ENCODE measurements at regions not wholly inside any gene's neighbourhood (a gene's known extent, or its start where the extent isn't known, plus 50 kb on each side); places are given as distances from the start of the nearest gene placed in this dataset.

- TF ChIP-seq POLR2A (IDR thresholded peaks at IDR 0.05) (no peak), CTCF (IDR thresholded peaks at IDR 0.05 in 8 of 11, conservative IDR thresholded peaks at IDR 0.05 in 3 of 11) (no peak)
Measured at GRCh38 chr1:59018860-59019259, 235.0 kb upstream of the JUN start.

All from spleen (tissue), 7 donors.